Vagina (tissue), 2 donors: ENCODE measurements at regions not wholly inside any gene's neighbourhood (a gene's known extent, or its start where the extent isn't known, plus 50 kb on each side); places are given as distances from the start of the nearest gene placed in this dataset.

Experiments used
- DNase-seq, 2 donors: peaks; one replicate each; pipeline ENCODE4 v3.0.0-alpha.2; 2017; ENCODE audit errors: extremely low spot score in 2 of 2
- H3K27ac ChIP-seq: fragments of 200-600 bp; sonication (generic); one replicate; pipeline ENCODE4 v1.5.1; 2019
- H3K27me3 ChIP-seq: fragments of 200-600 bp; sonication (generic); one replicate; pipeline ENCODE4 v1.5.1; 2019
- H3K36me3 ChIP-seq, 2 donors: fragments of 200-600 bp; sonication (generic); one replicate each; pipeline ENCODE4 v1.5.1; 2017 to 2019
- H3K4me1 ChIP-seq: fragments of 200-600 bp; sonication (generic); one replicate; pipeline ENCODE4 v1.5.1; 2019
- H3K4me3 ChIP-seq, 2 donors: fragments of 200-600 bp; sonication (generic); 1 replicate in 1 of 2; 2 replicates in 1 of 2; pipeline ENCODE4 v1.5.1; 2016 to 2019
- H3K9me3 ChIP-seq: fragments of 200-600 bp; sonication (generic); one replicate; pipeline ENCODE4 v1.5.1; 2019
- CTCF ChIP-seq, 3 experiments: fragments of 450-650 bp in 2 of 3; fragments of 200-600 bp in 1 of 3; sonication (generic) in 1 of 3; IDR thresholded peaks; one replicate each; pipeline ENCODE4 v1.5.1; 2017 to 2019; ENCODE audit warnings: antibody characterized with exemption in 3 of 3, mild to moderate bottlenecking in 2 of 3, moderate library complexity in 2 of 3
- POLR2A ChIP-seq, 2 donors: fragments of 450-650 bp; IDR thresholded peaks; one replicate each; pipeline ENCODE4 v1.6.1; 2017; ENCODE audit warnings: antibody characterized with exemption in 2 of 2, mild to moderate bottlenecking in 2 of 2, moderate library complexity in 2 of 2
- POLR2AphosphoS5 ChIP-seq, 2 donors: sonication (generic); formaldehyde crosslinking; IDR thresholded peaks; one replicate each; pipeline ENCODE4 v1.9.0; 2017; ENCODE audit warnings: antibody characterized with exemption in 2 of 2, mild to moderate bottlenecking in 2 of 2, low read depth in 1 of 2; ENCODE audit not compliant: insufficient read depth in 1 of 2
- intact Hi-C: fragments of 100-400 bp; cut with DNase I; formaldehyde crosslinking; loops from one replicate; pipeline ENCODE4 v1.15.1; 2023

- Histone ChIP-seq H3K4me3 (no peak overlapping the region), H3K9me3 (no peaks in the 10 kb centered on the region), H3K36me3 (no peaks in the 10 kb centered on the region), H3K27ac (no peak overlapping the region), H3K27me3 (no peaks in the 10 kb centered on the region), H3K4me1 (no peaks in the 10 kb centered on the region)
- intact Hi-C loops = no loop called here
- TF ChIP-seq CTCF (IDR thresholded peaks at IDR 0.05) (no peak), POLR2AphosphoS5 (IDR thresholded peaks at IDR 0.05; ENCODE audit: insufficient read depth in 1 of 2, low read depth in 1 of 2) (no peak), POLR2A (IDR thresholded peaks at IDR 0.05) (no peak)
- DNase-seq = no peak
These were observed 250.3 kb upstream of the FAM47A start for GRCh38 chrX:34382416-34382815.

GRCh38 chrX:34381241-34381640, 249.1 kb upstream of the FAM47A start:
- intact Hi-C loops = no loop called here
- Histone ChIP-seq H3K9me3 (no peaks in the 10 kb centered on the region), H3K36me3 (no peaks in the 10 kb centered on the region), H3K27ac (no peak overlapping the region), H3K27me3 (no peaks in the 10 kb centered on the region), H3K4me3 (no peak overlapping the region), H3K4me1 (no peaks in the 10 kb centered on the region)
- no peak for DNase-seq
- TF ChIP-seq POLR2A (IDR thresholded peaks at IDR 0.05) = no peak
- TF ChIP-seq POLR2AphosphoS5 (IDR thresholded peaks at IDR 0.05; ENCODE audit: insufficient read depth in 1 of 2, low read depth in 1 of 2) = no peak
- no peak for TF ChIP-seq CTCF (IDR thresholded peaks at IDR 0.05)

- Histone ChIP-seq H3K9me3 (no peaks in the 10 kb centered on the region), H3K4me1 (no peaks in the 10 kb centered on the region), H3K27ac (no peak overlapping the region), H3K27me3 (no peaks in the 10 kb centered on the region), H3K4me3 (no peak overlapping the region), H3K36me3 (no peaks in the 10 kb centered on the region)
- intact Hi-C loops = no loop called here
- no peak for TF ChIP-seq CTCF (IDR thresholded peaks at IDR 0.05)
- no peak for TF ChIP-seq POLR2AphosphoS5 (IDR thresholded peaks at IDR 0.05; ENCODE audit: insufficient read depth in 1 of 2, low read depth in 1 of 2)
- TF ChIP-seq POLR2A (IDR thresholded peaks at IDR 0.05) = no peak
- no peak for DNase-seq
These were observed 247.8 kb upstream of the FAM47A start for GRCh38 chrX:34379891-34380290.

GRCh38 chrX:34377645-34378044, 245.5 kb upstream of the FAM47A start:
- no peak for DNase-seq
- TF ChIP-seq POLR2A (IDR thresholded peaks at IDR 0.05) (no peak), POLR2AphosphoS5 (IDR thresholded peaks at IDR 0.05; ENCODE audit: insufficient read depth in 1 of 2, low read depth in 1 of 2) (no peak), CTCF (IDR thresholded peaks at IDR 0.05) (no peak)
- intact Hi-C loops = no loop called here
- Histone ChIP-seq H3K36me3 (no peaks in the 10 kb centered on the region), H3K27ac (no peak overlapping the region), H3K4me3 (no peak overlapping the region), H3K27me3 (no peaks in the 10 kb centered on the region), H3K9me3 (no peaks in the 10 kb centered on the region), H3K4me1 (no peaks in the 10 kb centered on the region)

- Histone ChIP-seq H3K4me3 (no peak overlapping the region), H3K27me3 (no peaks in the 10 kb centered on the region), H3K27ac (no peak overlapping the region), H3K36me3 (no peaks in the 10 kb centered on the region), H3K4me1 (no peaks in the 10 kb centered on the region), H3K9me3 (no peaks in the 10 kb centered on the region)
- TF ChIP-seq CTCF (IDR thresholded peaks at IDR 0.05) (no peak), POLR2AphosphoS5 (IDR thresholded peaks at IDR 0.05; ENCODE audit: insufficient read depth in 1 of 2, low read depth in 1 of 2) (no peak), POLR2A (IDR thresholded peaks at IDR 0.05) (no peak)
- no peak for DNase-seq
- intact Hi-C loops = no loop called here
These were observed 239.6 kb upstream of the FAM47A start for GRCh38 chrX:34371754-34372153.
